Psoas muscle (tissue), 7 donors: ENCODE measurements at regions not wholly inside any gene's neighbourhood (a gene's known extent, or its start where the extent isn't known, plus 50 kb on each side); places are given as distances from the start of the nearest gene placed in this dataset.
A peak's percentile ranks its signal among the peaks of the same experiment; 100 is the strongest.

Experiments
- ATAC-seq, 4 donors: fragments of 200-7000 bp; cut with Tn5 transposase; one replicate each; pipeline ENCODE4 v1.9.1; 2020; ENCODE audit warnings: moderate library complexity in 3 of 4, mild to moderate bottlenecking in 2 of 4
- DNase-seq, 2 donors: peaks; one replicate each; pipeline ENCODE4 v3.0.0-alpha.2; 2020
- H3K27ac ChIP-seq: fragments of 200-600 bp; one replicate; pipeline ENCODE4 v1.8.0; 2022
- H3K27me3 ChIP-seq, 3 donors: fragments of 200-600 bp in 1 of 3; one replicate each; pipeline versions ENCODE4 v1.6.1 to v1.8.0; 2013 to 2022; ENCODE audit warnings: low read length in 2 of 3, mild to moderate bottlenecking in 2 of 3, moderate library complexity in 1 of 3; ENCODE audit not compliant: insufficient read depth in 3 of 3
- H3K36me3 ChIP-seq, 2 donors: fragments of 200-600 bp in 1 of 2; one replicate each; pipeline versions ENCODE4 v1.6.1 to v1.8.0; 2013 to 2022; ENCODE audit warnings: low read depth in 1 of 2, mild to moderate bottlenecking in 1 of 2, moderate library complexity in 1 of 2; ENCODE audit not compliant: insufficient read depth in 1 of 2
- H3K4me1 ChIP-seq: fragments of 200-600 bp; one replicate; pipeline ENCODE4 v1.8.0; 2022
- H3K4me3 ChIP-seq: fragments of 200-600 bp; one replicate; pipeline ENCODE4 v1.8.0; 2022; ENCODE audit warnings: mild to moderate bottlenecking
- H3K9me3 ChIP-seq: fragments of 200-600 bp; one replicate; pipeline ENCODE4 v1.8.0; 2022
- WGBS, 3 donors: extraction: QIAGEN DNeasy Blood & Tissue Kit; methylation state at CpG; one replicate each; pipeline versions ENCODE4 v1.1.6 to v1.1.7; 2013; 5-methylcytosine and 5-hydroxymethylcytosine counted together
- intact Hi-C, 2 donors: fragments of 100-400 bp; cut with DNase I; formaldehyde crosslinking; loops; one replicate each; pipeline versions ENCODE4 v1.11.0 to v1.14.2; 2022
- TF ChIP-seq, protein P1 (sequence below): fragments of 200-600 bp; IDR thresholded peaks from one replicate; pipeline ENCODE4 v1.8.0; 2022; ENCODE audit warnings: antibody characterized with exemption
- donor health status: healthy with polysubstance abuse.
- donor health status: DM: no; HTN: no; CAD: no; lungs with moderate emphysema.
- donor health status: Bipolar disorder and iron deficiency.
- donor health status: healthy.
- donor health status: DM: yes; HTN: yes; CAD: no.
- donor health status: DM: no; HTN: no; CAD: no.
- donor health status: DM: yes; HTN: yes; CAD: no.

DNA sequence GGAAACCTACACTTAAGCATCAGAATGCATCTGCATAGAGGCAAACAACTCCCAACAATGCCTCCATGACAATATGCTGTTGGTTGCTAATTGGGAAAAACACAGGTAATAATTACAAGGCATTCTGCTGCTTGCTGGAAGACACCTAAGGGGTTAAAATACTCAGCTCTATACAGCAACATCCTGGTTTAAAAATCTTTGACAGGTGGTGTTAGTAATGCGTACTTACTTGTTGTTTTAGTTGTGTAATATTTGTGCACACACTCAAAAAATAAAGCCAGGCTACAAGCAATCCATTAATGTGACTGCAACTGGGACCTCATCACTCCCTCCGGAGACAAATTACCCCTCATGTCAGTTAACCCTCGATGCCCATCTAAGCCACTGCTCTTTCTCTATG, 126.3 kb upstream of the ELL2 start:
- Histone ChIP-seq H3K4me1 (no peaks in the 10 kb centered on the region), H3K36me3 (no peaks in the 10 kb centered on the region), H3K27me3 (no peaks in the 10 kb centered on the region), H3K27ac (no peak overlapping the region), H3K4me3 (no peak overlapping the region), H3K9me3 (no peaks in the 10 kb centered on the region)
- intact Hi-C loops, result no loop called here
- 33 to 44% (median 37%) methylated on average over 3 of the region's 3 CpGs for WGBS, 3 donors
- DNase-seq, result no peak
- TF ChIP-seq, protein P1, sequence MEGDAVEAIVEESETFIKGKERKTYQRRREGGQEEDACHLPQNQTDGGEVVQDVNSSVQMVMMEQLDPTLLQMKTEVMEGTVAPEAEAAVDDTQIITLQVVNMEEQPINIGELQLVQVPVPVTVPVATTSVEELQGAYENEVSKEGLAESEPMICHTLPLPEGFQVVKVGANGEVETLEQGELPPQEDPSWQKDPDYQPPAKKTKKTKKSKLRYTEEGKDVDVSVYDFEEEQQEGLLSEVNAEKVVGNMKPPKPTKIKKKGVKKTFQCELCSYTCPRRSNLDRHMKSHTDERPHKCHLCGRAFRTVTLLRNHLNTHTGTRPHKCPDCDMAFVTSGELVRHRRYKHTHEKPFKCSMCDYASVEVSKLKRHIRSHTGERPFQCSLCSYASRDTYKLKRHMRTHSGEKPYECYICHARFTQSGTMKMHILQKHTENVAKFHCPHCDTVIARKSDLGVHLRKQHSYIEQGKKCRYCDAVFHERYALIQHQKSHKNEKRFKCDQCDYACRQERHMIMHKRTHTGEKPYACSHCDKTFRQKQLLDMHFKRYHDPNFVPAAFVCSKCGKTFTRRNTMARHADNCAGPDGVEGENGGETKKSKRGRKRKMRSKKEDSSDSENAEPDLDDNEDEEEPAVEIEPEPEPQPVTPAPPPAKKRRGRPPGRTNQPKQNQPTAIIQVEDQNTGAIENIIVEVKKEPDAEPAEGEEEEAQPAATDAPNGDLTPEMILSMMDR, result no peak
- ATAC-seq, result no peak

DNA sequence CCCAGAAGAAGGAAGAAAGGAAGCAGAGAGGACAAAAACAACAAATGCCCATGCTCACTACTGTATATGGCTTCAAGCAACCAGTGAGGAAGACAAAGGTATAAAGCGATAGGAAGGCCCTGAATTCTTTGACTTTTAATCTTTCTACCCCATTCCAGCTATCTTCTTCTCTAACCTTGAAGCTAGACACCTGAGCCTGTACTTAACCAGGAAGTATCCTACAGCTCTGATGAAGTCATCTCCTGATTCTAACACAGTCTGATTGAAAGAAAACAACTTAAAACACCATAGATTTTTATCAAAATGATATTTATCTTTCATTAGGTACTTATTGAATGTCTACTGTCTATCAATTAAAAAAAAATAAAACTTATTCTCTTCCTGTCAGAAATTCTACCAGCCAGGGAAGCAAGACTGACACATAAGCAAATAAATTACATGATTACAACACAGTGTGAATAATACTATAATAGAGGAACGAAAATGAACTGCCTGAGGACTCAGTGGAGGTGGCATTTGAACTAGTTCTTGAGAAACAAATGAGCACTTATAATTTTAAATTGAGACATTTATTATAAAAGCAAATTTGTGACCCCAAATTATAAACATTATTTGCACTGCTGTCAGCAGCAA, 123.3 kb upstream of the ELL2 start:
- no peak overlapping the region for H3K4me3 ChIP-seq
- H3K27ac ChIP-seq, result no peak overlapping the region
- intact Hi-C loops, result no loop called here
- peaks cover 7% of the 10 kb centered on the region for H3K4me1 ChIP-seq
- ATAC-seq, result no peak
- TF ChIP-seq, protein P1, result no peak
- H3K27me3 ChIP-seq, result no peaks in the 10 kb centered on the region
- no peak for DNase-seq
- no peaks in the 10 kb centered on the region for H3K9me3 ChIP-seq
- WGBS, 3 donors, result 81 to 83% (median 81%) methylated on average over 2 of the region's 2 CpGs
- no peaks in the 10 kb centered on the region for H3K36me3 ChIP-seq

DNA sequence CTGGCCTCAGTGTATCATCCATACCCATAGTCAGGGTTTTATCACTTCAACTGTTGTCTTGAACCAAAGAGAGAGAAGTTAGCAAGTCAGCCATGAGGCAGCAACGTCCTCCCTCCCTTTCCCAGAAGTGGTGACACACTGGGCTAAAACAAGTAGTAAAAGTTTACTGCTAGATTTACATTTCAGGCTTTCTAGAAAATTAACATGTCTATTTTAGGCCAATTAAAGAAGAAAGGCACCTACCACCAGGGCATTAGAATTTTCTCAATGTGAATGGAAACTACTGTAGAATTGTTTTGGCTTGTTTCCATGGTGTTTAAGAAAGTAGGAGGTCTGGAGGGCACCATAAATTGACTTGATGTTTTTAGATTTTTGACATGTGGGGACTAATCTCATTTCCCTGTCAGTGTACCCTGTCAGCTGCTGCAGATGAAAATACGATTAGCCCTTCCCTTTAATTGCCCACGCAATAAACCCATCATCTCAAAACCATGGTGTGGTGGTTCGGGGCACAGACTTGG, 121.8 kb upstream of the ELL2 start:
- H3K36me3 ChIP-seq, result no peaks in the 10 kb centered on the region
- TF ChIP-seq, protein P1, result no peak
- DNase-seq (no peak), ATAC-seq (no peak)
- H3K27me3 ChIP-seq, result no peaks in the 10 kb centered on the region
- H3K4me3 ChIP-seq, result no peak overlapping the region
- intact Hi-C loops, result no loop called here
- WGBS, 3 donors, result 48 to 60% (median 55%) methylated on average over 4 of the region's 4 CpGs
- H3K4me1 ChIP-seq, result peaks cover 22% of the 10 kb centered on the region
- H3K9me3 ChIP-seq, result no peaks in the 10 kb centered on the region
- no peak overlapping the region for H3K27ac ChIP-seq

DNA sequence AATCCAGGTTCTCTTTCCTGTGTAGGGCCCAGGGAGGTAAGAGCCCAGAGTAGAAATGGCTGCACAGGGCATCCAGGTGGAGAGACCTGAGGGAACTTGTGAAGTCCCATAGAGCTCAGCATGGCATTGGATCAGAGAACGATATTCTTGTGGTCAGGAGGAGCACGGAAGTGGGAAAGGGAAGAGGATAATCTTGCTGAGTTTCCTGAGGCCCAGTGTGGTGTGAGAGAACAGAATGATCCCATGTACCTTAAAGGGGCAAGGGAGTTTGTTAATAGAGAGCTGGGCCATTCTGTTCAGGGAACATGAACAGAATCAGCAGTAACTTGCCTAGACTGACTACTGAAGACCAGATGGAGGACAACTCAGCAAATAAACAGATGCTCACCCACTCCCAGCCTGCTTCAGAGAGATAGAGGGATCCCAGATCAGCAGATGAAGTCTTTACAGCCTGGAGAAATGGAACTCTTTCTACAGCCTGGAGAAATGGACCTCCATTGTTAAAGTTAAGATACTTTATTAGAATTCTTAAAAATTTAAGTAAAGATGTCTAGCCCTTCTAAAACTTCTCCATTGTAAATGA, 119.7 kb upstream of the ELL2 start:
- TF ChIP-seq, protein P1, result no peak
- Histone ChIP-seq H3K27ac (peak overlapping the region; percentile 57), H3K4me1 (peaks cover 22% of the 10 kb centered on the region), H3K27me3 (no peaks in the 10 kb centered on the region), H3K4me3 (no peak overlapping the region), H3K9me3 (no peaks in the 10 kb centered on the region), H3K36me3 (no peaks in the 10 kb centered on the region)
- DNase-seq (no peak), ATAC-seq (no peak)
- intact Hi-C loops, result no loop called here
- 75 to 80% (median 77%) methylated on average over 2 of the region's 2 CpGs for WGBS, 3 donors
